AG10803 (cell line): ENCODE measurements at regions not wholly inside any gene's neighbourhood (a gene's known extent, or its start where the extent isn't known, plus 50 kb on each side); places are given as distances from the start of the nearest gene placed in this dataset.

ENCODE experiments used
- DNase-seq: peaks from one replicate; pipeline ENCODE4 v3.0.0; 2010; ENCODE audit warnings: low read depth
- H3K4me3 ChIP-seq: 2 replicates; pipeline ENCODE4 v1.5.1; 2011; ENCODE audit warnings: mild to moderate bottlenecking, low read length, control low read depth
- CTCF ChIP-seq: conservative IDR thresholded peaks from 2 replicates; pipeline ENCODE4 v1.5.1; 2011; ENCODE audit warnings: mild to moderate bottlenecking, low read length, control low read depth, inconsistent platforms

GRCh38 chr12:46450279-46450748, 77.7 kb upstream of the SLC38A2 start:
- DNase-seq = no peak
- TF ChIP-seq CTCF = no peak
- H3K4me3 ChIP-seq = no peak overlapping the region

- DNase-seq = no peak
- no peak overlapping the region for H3K4me3 ChIP-seq
- no peak for TF ChIP-seq CTCF
Measured at GRCh38 chr12:46449856-46450255, 77.3 kb upstream of the SLC38A2 start.

GRCh38 chr12:46449316-46449715, 76.7 kb upstream of the SLC38A2 start:
- no peak for DNase-seq
- TF ChIP-seq CTCF = no peak

GRCh38 chr12:46446645-46447044, 74.1 kb upstream of the SLC38A2 start:
- DNase-seq = no peak
- H3K4me3 ChIP-seq = no peak overlapping the region
- TF ChIP-seq CTCF = no peak

More at GRCh38 chr12:46449316-46449715, 76.7 kb upstream of the SLC38A2 start:
- H3K4me3 ChIP-seq = no peak overlapping the region

DNA sequence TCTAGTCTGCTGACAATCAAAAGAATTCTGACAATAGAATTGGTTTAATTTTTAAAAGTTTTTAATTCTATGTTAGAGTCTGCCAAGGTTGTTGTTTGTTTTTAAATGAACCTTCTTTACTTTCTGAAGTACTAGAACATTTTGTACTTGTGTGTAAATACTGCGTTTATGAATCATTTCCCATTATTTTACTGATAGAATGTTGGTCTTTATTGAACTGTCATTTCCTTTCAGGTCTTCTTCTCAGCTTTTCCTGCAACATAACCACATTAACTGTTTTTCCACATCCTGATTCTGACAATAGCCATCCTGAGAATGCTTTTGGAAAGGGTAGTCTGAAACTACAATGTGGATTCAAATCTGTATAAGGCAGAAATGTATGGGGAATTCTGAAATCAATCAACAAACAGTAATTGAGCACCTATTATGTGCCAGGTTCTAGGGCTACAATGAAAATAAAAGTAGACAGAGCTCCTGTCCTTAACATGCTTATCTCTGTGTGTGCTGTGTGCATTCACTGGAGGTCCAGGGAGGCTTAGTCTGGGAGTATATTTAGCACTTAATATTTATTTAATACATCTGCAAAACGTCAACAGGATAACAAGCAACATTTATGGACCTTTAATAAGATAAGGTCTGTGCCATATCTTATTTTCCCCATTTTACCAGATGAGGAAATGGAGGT, 73.1 kb upstream of the SLC38A2 start:
- no peak for TF ChIP-seq CTCF
- DNase-seq = no peak
- H3K4me3 ChIP-seq = no peak overlapping the region

- TF ChIP-seq CTCF = no peak
- no peak for DNase-seq
- H3K4me3 ChIP-seq = no peak overlapping the region
Measured at GRCh38 chr12:46445093-46445492, 72.5 kb upstream of the SLC38A2 start.

GRCh38 chr12:46443594-46444263, 71.2 kb upstream of the SLC38A2 start:
- no peak overlapping the region for H3K4me3 ChIP-seq
- no peak for DNase-seq
- no peak for TF ChIP-seq CTCF
